Esophagus muscularis mucosa (tissue), 3 donors: ENCODE measurements at regions not wholly inside any gene's neighbourhood (a gene's known extent, or its start where the extent isn't known, plus 50 kb on each side); places are given as distances from the start of the nearest gene placed in this dataset.

Experiments
- CTCF ChIP-seq, 3 experiments: fragments of 200-600 bp in 2 of 3; fragments of 450-650 bp in 1 of 3; sonication (generic) in 2 of 3; IDR thresholded peaks; one replicate each; pipeline ENCODE4 v1.5.1; 2017 to 2019; ENCODE audit warnings: antibody characterized with exemption in 3 of 3, mild to moderate bottlenecking in 2 of 3, moderate library complexity in 1 of 3
- POLR2A ChIP-seq: fragments of 450-650 bp; IDR thresholded peaks from one replicate; pipeline ENCODE4 v1.6.1; 2017; ENCODE audit warnings: antibody characterized with exemption, moderate library complexity, mild to moderate bottlenecking, low read depth

GRCh38 chr15:96867992-96868391 lies 537.5 kb downstream of the NR2F2 start:
- no peak for TF ChIP-seq CTCF (IDR thresholded peaks at IDR 0.05)
- TF ChIP-seq POLR2A, result no peak
